ENCODE measurements at regions not wholly inside any gene's neighbourhood (a gene's known extent, or its start where the extent isn't known, plus 50 kb on each side); places are given as distances from the start of the nearest gene placed in this dataset.
"Not testable (repeated sequence)": the region's sequence is repeated elsewhere in the genome, so short reads cannot be mapped to it uniquely, and the experiment has no call there.

DNA sequence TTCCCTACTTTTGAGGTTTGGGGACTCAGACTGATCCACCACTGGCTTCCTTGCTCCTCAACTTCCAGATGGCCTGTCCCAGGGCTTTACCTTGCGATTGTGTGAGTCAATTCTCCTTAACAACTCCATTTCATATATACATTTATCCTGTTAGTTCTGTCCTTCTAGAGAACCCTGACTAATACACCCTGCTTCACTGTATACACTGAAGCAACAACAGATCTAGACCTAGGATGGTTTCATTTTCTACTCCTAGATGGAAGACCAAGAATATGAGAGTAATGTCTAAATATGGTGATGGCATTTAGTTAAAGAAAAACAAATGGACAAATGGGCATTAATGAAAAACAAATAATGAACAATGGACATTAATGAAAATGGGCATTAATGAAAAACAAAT, 225.6 kb downstream of the LMBRD1 start:
- Histone ChIP-seq H3K27me3 (replicated peaks in 1 of 4; ENCODE audit: control extremely low read depth in 1 of 4, control insufficient read depth in 3 of 4, insufficient read depth in 4 of 4, low read length in 3 of 4) (peaks cover 0 to 4% (median 0%) of the 10 kb centered on the region in 4 experiments), H3K27ac (ENCODE audit: low read length in 2 of 2) (no peak overlapping the region), H3K36me3 (replicated peaks in 1 of 2; ENCODE audit: control extremely low read depth in 1 of 2, control insufficient read depth in 1 of 2, extremely low read depth in 1 of 2, insufficient read depth in 2 of 2, low read length in 1 of 2) (no peaks in the 10 kb centered on the region), H3K4me2 (replicated peaks; ENCODE audit: low read depth, low read length, poor library complexity, severe bottlenecking) (no peak overlapping the region), H3K9me3 (ENCODE audit: control extremely low read depth in 1 of 3, control insufficient read depth in 2 of 3, insufficient read depth in 1 of 3, low read length in 2 of 3) (no peaks in the 10 kb centered on the region), H3K79me2 (ENCODE audit: control insufficient read depth, insufficient read depth, low read length) (no peaks in the 10 kb centered on the region), H3K4me3 (ENCODE audit: control extremely low read depth in 1 of 5, extremely low read depth in 1 of 5, insufficient read depth in 1 of 5, low read depth in 2 of 5, low read length in 4 of 5) (no peak overlapping the region), H2AFZ (ENCODE audit: insufficient read depth, low read depth, low read length, poor library complexity, severe bottlenecking) (no peak overlapping the region), H4K20me1 (ENCODE audit: control insufficient read depth, insufficient read depth, low read length, poor library complexity, severe bottlenecking) (no peaks in the 10 kb centered on the region), H3K9ac (ENCODE audit: low read length) (no peak overlapping the region), H3K4me1 (ENCODE audit: control insufficient read depth in 2 of 2, insufficient read depth in 2 of 2, low read length in 2 of 2) (no peaks in the 10 kb centered on the region)
- Mint-ChIP-seq H3K4me1 (no peaks in the 10 kb centered on the region), H3K27me3 (peaks cover 5% of the 10 kb centered on the region), H3K9me3 (ENCODE audit: insufficient read depth) (peaks cover under 1% of the 10 kb centered on the region), H3K4me3 (no peak overlapping the region), H3K27ac (no peak overlapping the region)
- TF ChIP-seq EZH2 (IDR thresholded peaks at IDR 0.05; ENCODE audit: borderline replicate concordance, insufficient read depth, low read depth, low read length, poor library complexity, severe bottlenecking), result no peak
- TF ChIP-seq, protein P1, sequence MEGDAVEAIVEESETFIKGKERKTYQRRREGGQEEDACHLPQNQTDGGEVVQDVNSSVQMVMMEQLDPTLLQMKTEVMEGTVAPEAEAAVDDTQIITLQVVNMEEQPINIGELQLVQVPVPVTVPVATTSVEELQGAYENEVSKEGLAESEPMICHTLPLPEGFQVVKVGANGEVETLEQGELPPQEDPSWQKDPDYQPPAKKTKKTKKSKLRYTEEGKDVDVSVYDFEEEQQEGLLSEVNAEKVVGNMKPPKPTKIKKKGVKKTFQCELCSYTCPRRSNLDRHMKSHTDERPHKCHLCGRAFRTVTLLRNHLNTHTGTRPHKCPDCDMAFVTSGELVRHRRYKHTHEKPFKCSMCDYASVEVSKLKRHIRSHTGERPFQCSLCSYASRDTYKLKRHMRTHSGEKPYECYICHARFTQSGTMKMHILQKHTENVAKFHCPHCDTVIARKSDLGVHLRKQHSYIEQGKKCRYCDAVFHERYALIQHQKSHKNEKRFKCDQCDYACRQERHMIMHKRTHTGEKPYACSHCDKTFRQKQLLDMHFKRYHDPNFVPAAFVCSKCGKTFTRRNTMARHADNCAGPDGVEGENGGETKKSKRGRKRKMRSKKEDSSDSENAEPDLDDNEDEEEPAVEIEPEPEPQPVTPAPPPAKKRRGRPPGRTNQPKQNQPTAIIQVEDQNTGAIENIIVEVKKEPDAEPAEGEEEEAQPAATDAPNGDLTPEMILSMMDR (IDR thresholded peaks at IDR 0.05), result no peak
- POLR2A ChIA-PET, result no interaction called here
- DNase-seq (no peak), ATAC-seq (ENCODE audit: low read depth) (no peak)
- WGBS (ENCODE audit: insufficient coverage), result 100% methylated on average over 1 of the region's 1 CpG
- CTCF ChIA-PET, result no interaction called here
- intact Hi-C loops (cut with micrococcal nuclease), result no loop called here

DNA sequence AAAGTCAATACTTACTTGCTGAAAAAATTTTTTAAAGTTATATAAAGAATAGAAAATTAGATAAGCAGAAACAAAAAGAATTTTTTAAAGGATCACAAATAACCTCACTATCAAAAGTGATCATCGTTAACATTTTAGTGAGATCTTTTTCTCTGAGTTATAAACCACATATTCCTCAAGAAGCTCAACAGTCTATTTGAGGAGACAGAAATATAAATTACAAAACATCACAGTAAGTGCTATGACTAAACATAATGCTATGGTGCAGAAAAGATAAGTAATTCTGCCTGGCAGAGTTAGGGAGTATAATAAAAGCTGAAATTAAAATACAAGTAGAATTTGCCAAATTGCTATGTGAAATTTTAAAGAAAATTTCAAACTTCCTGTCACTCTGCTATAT, 226.7 kb downstream of the LMBRD1 start:
- WGBS (ENCODE audit: insufficient coverage), result no CpG with 5 or more reads among the region's 1 CpG
- TF ChIP-seq, protein P1 (IDR thresholded peaks at IDR 0.05), result no peak
- TF ChIP-seq EZH2 (IDR thresholded peaks at IDR 0.05; ENCODE audit: borderline replicate concordance, insufficient read depth, low read depth, low read length, poor library complexity, severe bottlenecking), result no peak
- no peaks in the 10 kb centered on the region for H3K36me3 ChIP-seq (replicated peaks in 1 of 2; ENCODE audit: control extremely low read depth in 1 of 2, control insufficient read depth in 1 of 2, extremely low read depth in 1 of 2, insufficient read depth in 2 of 2, low read length in 1 of 2)
- peaks cover 5% of the 10 kb centered on the region for H3K27me3 Mint-ChIP-seq
- no peak overlapping the region for H3K9ac ChIP-seq (ENCODE audit: low read length)
- no peaks in the 10 kb centered on the region for H3K79me2 ChIP-seq (ENCODE audit: control insufficient read depth, insufficient read depth, low read length)
- H2AFZ ChIP-seq (ENCODE audit: insufficient read depth, low read depth, low read length, poor library complexity, severe bottlenecking), result no peak overlapping the region
- no peak overlapping the region for H3K4me3 ChIP-seq (ENCODE audit: control extremely low read depth in 1 of 5, extremely low read depth in 1 of 5, insufficient read depth in 1 of 5, low read depth in 2 of 5, low read length in 4 of 5)
- no peak overlapping the region for H3K4me2 ChIP-seq (replicated peaks; ENCODE audit: low read depth, low read length, poor library complexity, severe bottlenecking)
- peaks cover 3% of the 10 kb centered on the region for H3K9me3 Mint-ChIP-seq (ENCODE audit: insufficient read depth)
- intact Hi-C loops (cut with micrococcal nuclease), result no loop called here
- no peaks in the 10 kb centered on the region for H4K20me1 ChIP-seq (ENCODE audit: control insufficient read depth, insufficient read depth, low read length, poor library complexity, severe bottlenecking)
- no peak overlapping the region for H3K4me3 Mint-ChIP-seq
- no peaks in the 10 kb centered on the region for H3K4me1 Mint-ChIP-seq
- CTCF ChIA-PET, result no interaction called here
- DNase-seq, result no peak
- H3K27me3 ChIP-seq (replicated peaks in 1 of 4; ENCODE audit: control extremely low read depth in 1 of 4, control insufficient read depth in 3 of 4, insufficient read depth in 4 of 4, low read length in 3 of 4), result peaks cover 0 to 4% (median 0%) of the 10 kb centered on the region in 4 experiments
- H3K27ac ChIP-seq (ENCODE audit: low read length in 2 of 2), result no peak overlapping the region
- POLR2A ChIA-PET, result no interaction called here
- no peaks in the 10 kb centered on the region for H3K4me1 ChIP-seq (ENCODE audit: control insufficient read depth in 2 of 2, insufficient read depth in 2 of 2, low read length in 2 of 2)
- ATAC-seq (ENCODE audit: low read depth), result no peak
- H3K9me3 ChIP-seq (ENCODE audit: control extremely low read depth in 1 of 3, control insufficient read depth in 2 of 3, insufficient read depth in 1 of 3, low read length in 2 of 3), result no peaks in the 10 kb centered on the region
- no peak overlapping the region for H3K27ac Mint-ChIP-seq

GRCh38 chr6:69560597-69560996, 236.2 kb downstream of the LMBRD1 start:
- H3K27me3 Mint-ChIP-seq; intact Hi-C loops (cut with micrococcal nuclease); H2AFZ ChIP-seq (ENCODE audit: insufficient read depth, low read depth, low read length, poor library complexity, severe bottlenecking); H3K4me3 Mint-ChIP-seq; CTCF ChIA-PET; H3K27ac ChIP-seq (ENCODE audit: low read length in 2 of 2); H3K36me3 ChIP-seq (replicated peaks in 1 of 2; ENCODE audit: control extremely low read depth in 1 of 2, control insufficient read depth in 1 of 2, extremely low read depth in 1 of 2, insufficient read depth in 2 of 2, low read length in 1 of 2); H3K79me2 ChIP-seq (ENCODE audit: control insufficient read depth, insufficient read depth, low read length); POLR2A ChIA-PET; H3K4me3 ChIP-seq (ENCODE audit: control extremely low read depth in 1 of 5, extremely low read depth in 1 of 5, insufficient read depth in 1 of 5, low read depth in 2 of 5, low read length in 4 of 5); ATAC-seq (ENCODE audit: low read depth); H3K4me1 Mint-ChIP-seq; H3K4me2 ChIP-seq (replicated peaks; ENCODE audit: low read depth, low read length, poor library complexity, severe bottlenecking); H4K20me1 ChIP-seq (ENCODE audit: control insufficient read depth, insufficient read depth, low read length, poor library complexity, severe bottlenecking); H3K9me3 ChIP-seq (ENCODE audit: control extremely low read depth in 1 of 3, control insufficient read depth in 2 of 3, insufficient read depth in 1 of 3, low read length in 2 of 3); H3K9ac ChIP-seq (ENCODE audit: low read length); H3K4me1 ChIP-seq (ENCODE audit: control insufficient read depth in 2 of 2, insufficient read depth in 2 of 2, low read length in 2 of 2); H3K9me3 Mint-ChIP-seq (ENCODE audit: insufficient read depth); H3K27ac Mint-ChIP-seq; H3K27me3 ChIP-seq (replicated peaks in 1 of 4; ENCODE audit: control extremely low read depth in 1 of 4, control insufficient read depth in 3 of 4, insufficient read depth in 4 of 4, low read length in 3 of 4); DNase-seq: not testable (repeated sequence)
- 91% methylated on average over 6 of the region's 6 CpGs for WGBS (ENCODE audit: insufficient coverage)

Measured in B cell (primary cell).